HEK293T (cell line): ENCODE measurements at regions not wholly inside any gene's neighbourhood (a gene's known extent, or its start where the extent isn't known, plus 50 kb on each side); places are given as distances from the start of the nearest gene placed in this dataset.

ENCODE experiments used
- FOXA1 ChIP-seq: fragments of 450-650 bp; IDR thresholded peaks from 2 replicates; pipeline ENCODE4 v1.6.1; 2016; ENCODE audit warnings: mild to moderate bottlenecking
- FOXK2 ChIP-seq: fragments of 450-650 bp; IDR thresholded peaks from 2 replicates; pipeline ENCODE4 v1.6.1; 2016; ENCODE audit warnings: mild to moderate bottlenecking
- HDGF ChIP-seq: fragments of 450-650 bp; IDR thresholded peaks from 2 replicates; pipeline ENCODE4 v1.6.1; 2017; ENCODE audit warnings: antibody characterized with exemption, borderline replicate concordance
- L3MBTL2 ChIP-seq: fragments of 450-650 bp; conservative IDR thresholded peaks from 2 replicates; pipeline ENCODE4 v1.6.1; 2016; ENCODE audit warnings: mild to moderate bottlenecking
- LEF1 ChIP-seq: fragments of 450-650 bp; IDR thresholded peaks from 2 replicates; pipeline ENCODE4 v1.6.1; 2017; ENCODE audit warnings: mild to moderate bottlenecking, borderline replicate concordance
- SP1 ChIP-seq: fragments of 450-650 bp; IDR thresholded peaks from 2 replicates; pipeline ENCODE4 v1.6.1; 2017
- SUZ12 ChIP-seq: fragments of 450-650 bp; IDR thresholded peaks from 2 replicates; pipeline ENCODE4 v1.6.1; 2016; ENCODE audit warnings: mild to moderate bottlenecking
- ZNF384 ChIP-seq: fragments of 450-650 bp; IDR thresholded peaks from 2 replicates; pipeline ENCODE4 v1.6.1; 2016

DNA sequence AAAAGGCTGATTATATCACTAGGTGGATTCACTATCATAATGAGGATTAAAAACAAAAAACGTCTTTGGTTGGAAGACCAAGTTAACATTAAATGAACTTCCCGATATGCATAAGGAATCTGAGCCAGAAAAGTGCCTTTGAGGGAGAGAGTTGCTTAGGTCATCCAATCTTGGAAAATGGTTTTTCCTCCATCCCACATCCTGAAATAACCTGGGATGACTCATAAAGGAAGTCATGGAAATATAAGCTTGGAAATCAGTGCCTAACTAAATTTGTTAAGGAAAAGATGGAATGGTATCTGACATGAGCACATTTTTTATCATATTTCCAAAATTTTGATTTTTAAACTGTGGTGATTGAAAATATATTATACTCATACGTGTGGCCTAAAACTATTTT is 66.0 kb downstream of the KBTBD8 start:
- no peak for TF ChIP-seq FOXA1
- no peak for TF ChIP-seq SUZ12
- TF ChIP-seq HDGF, result no peak
- TF ChIP-seq FOXK2, result no peak
- no peak for TF ChIP-seq SP1
- TF ChIP-seq ZNF384, result no peak
- TF ChIP-seq L3MBTL2, result no peak
- TF ChIP-seq LEF1, result no peak
